GM23338 (cell line): ENCODE measurements at regions not wholly inside any gene's neighbourhood (a gene's known extent, or its start where the extent isn't known, plus 50 kb on each side); places are given as distances from the start of the nearest gene placed in this dataset.

Experiments used
- ATAC-seq: fragments of 200-7000 bp; cut with Tn5 transposase; 3 replicates; pipeline ENCODE4 v1.9.1; 2020
- DNase-seq: peaks from one replicate; pipeline ENCODE4 v3.0.0-alpha.2; 2015; ENCODE audit warnings: low spot score
- H2AFZ ChIP-seq: fragments of 200-600 bp; sonication (generic); 2 replicates; pipeline ENCODE4 v1.8.0; 2016; ENCODE audit warnings: antibody characterized with exemption, mild to moderate bottlenecking, moderate library complexity
- H3F3A ChIP-seq: fragments of 200-600 bp; sonication (generic); replicated peaks from 2 replicates; pipeline ENCODE4 v1.8.0; 2017; ENCODE audit warnings: antibody characterized with exemption, mixed run types, low read depth
- H3K27ac ChIP-seq: fragments of 200-600 bp; sonication (generic); 2 replicates; pipeline ENCODE4 v1.6.1; 2016; ENCODE audit warnings: low read depth
- H3K27me3 ChIP-seq: fragments of 200-600 bp; sonication (generic); 2 replicates; pipeline ENCODE4 v1.8.0; 2016; ENCODE audit warnings: mild to moderate bottlenecking, mixed run types, moderate library complexity; ENCODE audit not compliant: insufficient read depth
- H3K36me3 ChIP-seq: fragments of 200-600 bp; sonication (generic); 2 replicates; pipeline ENCODE4 v1.8.0; 2016; ENCODE audit warnings: mild to moderate bottlenecking; ENCODE audit not compliant: insufficient read depth
- H3K4me1 ChIP-seq: fragments of 200-600 bp; sonication (generic); 2 replicates; pipeline ENCODE4 v1.8.0; 2016; ENCODE audit warnings: mild to moderate bottlenecking, moderate library complexity; ENCODE audit not compliant: insufficient read depth
- H3K4me2 ChIP-seq: fragments of 200-600 bp; sonication (generic); 2 replicates; pipeline ENCODE4 v1.7.1; 2017; ENCODE audit warnings: mixed run types
- H3K4me3 ChIP-seq: fragments of 200-600 bp; sonication (generic); 2 replicates; pipeline ENCODE4 v1.6.1; 2016; ENCODE audit warnings: mixed run types
- H3K79me2 ChIP-seq: fragments of 200-600 bp; sonication (generic); replicated peaks from 2 replicates; pipeline ENCODE4 v1.8.0; 2017; ENCODE audit warnings: mild to moderate bottlenecking; ENCODE audit not compliant: insufficient read depth
- H3K9me2 ChIP-seq: fragments of 200-600 bp; sonication (generic); 2 replicates; pipeline ENCODE4 v1.8.0; 2017; ENCODE audit not compliant: insufficient read depth
- H4K20me1 ChIP-seq: fragments of 200-600 bp; sonication (generic); replicated peaks from 2 replicates; pipeline ENCODE4 v1.8.0; 2017; ENCODE audit warnings: mild to moderate bottlenecking; ENCODE audit not compliant: insufficient read depth
- H3K27ac Mint-ChIP-seq: 2 replicates; pipeline ENCODE4 v1.8.0; 2020; ENCODE audit warnings: inconsistent platforms, mild to moderate bottlenecking, moderate library complexity, mixed read lengths
- H3K27me3 Mint-ChIP-seq: 3 replicates; pipeline ENCODE4 v1.8.0; 2022; ENCODE audit warnings: low read depth, mild to moderate bottlenecking, moderate library complexity, mixed read lengths, inconsistent platforms; ENCODE audit not compliant: insufficient read depth, poor library complexity
- H3K36me3 Mint-ChIP-seq: 3 replicates; pipeline ENCODE4 v1.8.0; 2021; ENCODE audit warnings: low read depth, mild to moderate bottlenecking, inconsistent platforms, moderate library complexity, mixed read lengths
- H3K4me1 Mint-ChIP-seq: 3 replicates; pipeline ENCODE4 v1.8.0; 2020; ENCODE audit warnings: mild to moderate bottlenecking, inconsistent platforms, mixed read lengths
- H3K4me3 Mint-ChIP-seq: 3 replicates; pipeline ENCODE4 v1.8.0; 2021; ENCODE audit warnings: moderate library complexity, mild to moderate bottlenecking, inconsistent platforms, mixed read lengths
- H3K9me3 Mint-ChIP-seq: 3 replicates; pipeline ENCODE4 v1.8.0; 2020; ENCODE audit warnings: moderate library complexity, mild to moderate bottlenecking, inconsistent platforms, mixed read lengths
- EZH2 ChIP-seq: fragments of 200-600 bp; sonication (generic); IDR thresholded peaks from one replicate; pipeline ENCODE4 v1.8.0; 2017; ENCODE audit warnings: antibody characterized with exemption, mild to moderate bottlenecking, low read depth; ENCODE audit not compliant: unreplicated experiment
- EZH2phosphoT487 ChIP-seq: fragments of 200-600 bp; sonication (generic); IDR thresholded peaks from one replicate; pipeline ENCODE4 v1.8.1; 2018; ENCODE audit warnings: antibody characterized with exemption; ENCODE audit not compliant: unreplicated experiment
- JUNB ChIP-seq: IDR thresholded peaks from one replicate; pipeline ENCODE4 v1.6.1; 2016; ENCODE audit warnings: antibody characterized with exemption; ENCODE audit not compliant: unreplicated experiment
- NANOG ChIP-seq: IDR thresholded peaks from 2 replicates; pipeline ENCODE4 v1.6.1; 2016; ENCODE audit warnings: antibody characterized with exemption, borderline replicate concordance
- POLR2AphosphoS5 ChIP-seq: IDR thresholded peaks from 2 replicates; pipeline ENCODE4 v1.6.1; 2016; ENCODE audit warnings: antibody characterized with exemption, low read depth
- STAT1 ChIP-seq: IDR thresholded peaks from one replicate; pipeline ENCODE4 v1.6.1; 2016; ENCODE audit warnings: antibody characterized with exemption; ENCODE audit not compliant: unreplicated experiment
- ZNF114 ChIP-seq: fragments of 250-450 bp; sonication (Bioruptor Pico); IDR thresholded peaks from 2 replicates; pipeline ENCODE4 v1.5.0; 2020; ENCODE audit warnings: mild to moderate bottlenecking, moderate library complexity
- TF ChIP-seq, protein P1 (sequence below), 2 experiments: fragments of 200-600 bp in 1 of 2; sonication (generic) in 1 of 2; conservative IDR thresholded peaks; 2 replicates each; pipeline versions ENCODE4 v1.5.1 to v1.6.1; 2016 to 2017; ENCODE audit warnings: antibody characterized with exemption in 2 of 2, low read depth in 2 of 2, mild to moderate bottlenecking in 2 of 2, moderate library complexity in 1 of 2
- TF ChIP-seq, protein P2 (sequence below): IDR thresholded peaks from one replicate; pipeline ENCODE4 v1.6.1; 2018; ENCODE audit warnings: antibody characterized with exemption; ENCODE audit not compliant: unreplicated experiment
- TF ChIP-seq, protein P3 (sequence below): IDR thresholded peaks from 2 replicates; pipeline ENCODE4 v1.6.1; 2016; ENCODE audit warnings: antibody characterized with exemption

DNA sequence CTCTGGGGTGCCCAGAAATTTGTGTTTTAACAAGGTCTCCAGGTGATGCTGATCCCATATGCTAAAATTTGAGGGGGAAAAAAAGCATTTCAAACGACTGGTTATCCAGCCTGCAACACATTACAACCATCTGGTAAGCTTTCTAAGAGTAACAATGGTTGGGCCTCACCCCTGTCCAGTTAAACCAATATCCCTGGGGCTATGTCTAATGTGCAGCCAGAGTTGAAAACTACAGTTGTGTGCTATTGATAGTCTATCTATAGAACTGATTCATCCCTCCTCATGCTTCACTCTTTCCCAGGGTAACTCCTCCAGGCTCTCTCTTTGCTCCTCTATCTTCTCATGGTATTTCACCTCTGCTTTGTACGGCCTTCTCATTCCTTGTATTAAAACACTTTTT lies 458.3 kb downstream of the MMUT start:
- Histone ChIP-seq H3K79me2 (no peaks in the 10 kb centered on the region), H2AFZ (no peak overlapping the region)
- H3K4me3 Mint-ChIP-seq = no peak overlapping the region

DNA sequence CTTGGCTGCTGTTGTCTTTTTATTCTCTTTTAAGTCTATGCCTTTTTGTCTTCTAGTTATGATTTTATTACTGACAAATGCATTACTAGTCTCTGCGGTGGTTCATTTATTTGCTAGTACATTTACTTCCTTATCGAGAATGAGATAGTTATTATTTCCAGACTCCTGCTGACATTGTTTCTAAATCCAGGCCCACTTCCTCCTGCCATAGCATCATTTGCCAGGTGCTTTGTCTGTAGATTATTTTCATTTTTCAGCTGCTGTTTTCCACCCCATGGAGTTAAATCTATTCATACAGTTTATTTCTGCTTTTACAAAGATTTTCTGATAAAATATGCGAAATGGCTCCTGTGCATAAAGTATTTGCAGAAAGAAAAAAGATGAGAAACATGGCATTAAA lies 459.7 kb downstream of the MMUT start:
- TF ChIP-seq STAT1 (no peak), NANOG (no peak), ZNF114 (CRISPR knock-in tag) (no peak), EZH2 (no peak), POLR2AphosphoS5 (no peak)
- TF ChIP-seq, protein P1, sequence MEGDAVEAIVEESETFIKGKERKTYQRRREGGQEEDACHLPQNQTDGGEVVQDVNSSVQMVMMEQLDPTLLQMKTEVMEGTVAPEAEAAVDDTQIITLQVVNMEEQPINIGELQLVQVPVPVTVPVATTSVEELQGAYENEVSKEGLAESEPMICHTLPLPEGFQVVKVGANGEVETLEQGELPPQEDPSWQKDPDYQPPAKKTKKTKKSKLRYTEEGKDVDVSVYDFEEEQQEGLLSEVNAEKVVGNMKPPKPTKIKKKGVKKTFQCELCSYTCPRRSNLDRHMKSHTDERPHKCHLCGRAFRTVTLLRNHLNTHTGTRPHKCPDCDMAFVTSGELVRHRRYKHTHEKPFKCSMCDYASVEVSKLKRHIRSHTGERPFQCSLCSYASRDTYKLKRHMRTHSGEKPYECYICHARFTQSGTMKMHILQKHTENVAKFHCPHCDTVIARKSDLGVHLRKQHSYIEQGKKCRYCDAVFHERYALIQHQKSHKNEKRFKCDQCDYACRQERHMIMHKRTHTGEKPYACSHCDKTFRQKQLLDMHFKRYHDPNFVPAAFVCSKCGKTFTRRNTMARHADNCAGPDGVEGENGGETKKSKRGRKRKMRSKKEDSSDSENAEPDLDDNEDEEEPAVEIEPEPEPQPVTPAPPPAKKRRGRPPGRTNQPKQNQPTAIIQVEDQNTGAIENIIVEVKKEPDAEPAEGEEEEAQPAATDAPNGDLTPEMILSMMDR (conservative IDR thresholded peaks at IDR 0.05; ENCODE audit: low read depth in 2 of 2) = no peak
- TF ChIP-seq, protein P2, sequence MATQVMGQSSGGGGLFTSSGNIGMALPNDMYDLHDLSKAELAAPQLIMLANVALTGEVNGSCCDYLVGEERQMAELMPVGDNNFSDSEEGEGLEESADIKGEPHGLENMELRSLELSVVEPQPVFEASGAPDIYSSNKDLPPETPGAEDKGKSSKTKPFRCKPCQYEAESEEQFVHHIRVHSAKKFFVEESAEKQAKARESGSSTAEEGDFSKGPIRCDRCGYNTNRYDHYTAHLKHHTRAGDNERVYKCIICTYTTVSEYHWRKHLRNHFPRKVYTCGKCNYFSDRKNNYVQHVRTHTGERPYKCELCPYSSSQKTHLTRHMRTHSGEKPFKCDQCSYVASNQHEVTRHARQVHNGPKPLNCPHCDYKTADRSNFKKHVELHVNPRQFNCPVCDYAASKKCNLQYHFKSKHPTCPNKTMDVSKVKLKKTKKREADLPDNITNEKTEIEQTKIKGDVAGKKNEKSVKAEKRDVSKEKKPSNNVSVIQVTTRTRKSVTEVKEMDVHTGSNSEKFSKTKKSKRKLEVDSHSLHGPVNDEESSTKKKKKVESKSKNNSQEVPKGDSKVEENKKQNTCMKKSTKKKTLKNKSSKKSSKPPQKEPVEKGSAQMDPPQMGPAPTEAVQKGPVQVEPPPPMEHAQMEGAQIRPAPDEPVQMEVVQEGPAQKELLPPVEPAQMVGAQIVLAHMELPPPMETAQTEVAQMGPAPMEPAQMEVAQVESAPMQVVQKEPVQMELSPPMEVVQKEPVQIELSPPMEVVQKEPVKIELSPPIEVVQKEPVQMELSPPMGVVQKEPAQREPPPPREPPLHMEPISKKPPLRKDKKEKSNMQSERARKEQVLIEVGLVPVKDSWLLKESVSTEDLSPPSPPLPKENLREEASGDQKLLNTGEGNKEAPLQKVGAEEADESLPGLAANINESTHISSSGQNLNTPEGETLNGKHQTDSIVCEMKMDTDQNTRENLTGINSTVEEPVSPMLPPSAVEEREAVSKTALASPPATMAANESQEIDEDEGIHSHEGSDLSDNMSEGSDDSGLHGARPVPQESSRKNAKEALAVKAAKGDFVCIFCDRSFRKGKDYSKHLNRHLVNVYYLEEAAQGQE = no peak
- TF ChIP-seq, protein P3, sequence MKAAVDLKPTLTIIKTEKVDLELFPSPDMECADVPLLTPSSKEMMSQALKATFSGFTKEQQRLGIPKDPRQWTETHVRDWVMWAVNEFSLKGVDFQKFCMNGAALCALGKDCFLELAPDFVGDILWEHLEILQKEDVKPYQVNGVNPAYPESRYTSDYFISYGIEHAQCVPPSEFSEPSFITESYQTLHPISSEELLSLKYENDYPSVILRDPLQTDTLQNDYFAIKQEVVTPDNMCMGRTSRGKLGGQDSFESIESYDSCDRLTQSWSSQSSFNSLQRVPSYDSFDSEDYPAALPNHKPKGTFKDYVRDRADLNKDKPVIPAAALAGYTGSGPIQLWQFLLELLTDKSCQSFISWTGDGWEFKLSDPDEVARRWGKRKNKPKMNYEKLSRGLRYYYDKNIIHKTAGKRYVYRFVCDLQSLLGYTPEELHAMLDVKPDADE = no peak
- Histone ChIP-seq H3K79me2 (no peaks in the 10 kb centered on the region), H3K9me2 (no peaks in the 10 kb centered on the region), H3K27ac (no peak overlapping the region), H3F3A (no peaks in the 10 kb centered on the region), H3K4me2 (no peak overlapping the region), H3K27me3 (no peaks in the 10 kb centered on the region), H3K4me3 (no peak overlapping the region), H3K4me1 (peaks cover 5% of the 10 kb centered on the region; the same call in 1 of the 2 replicates), H4K20me1 (no peaks in the 10 kb centered on the region), H2AFZ (no peak overlapping the region), H3K36me3 (no peaks in the 10 kb centered on the region)
- H3K36me3 Mint-ChIP-seq = no peaks in the 10 kb centered on the region
- H3K9me3 Mint-ChIP-seq = no peaks in the 10 kb centered on the region
- H3K4me3 Mint-ChIP-seq = no peak overlapping the region
- no peaks in the 10 kb centered on the region for H3K4me1 Mint-ChIP-seq
- H3K27ac Mint-ChIP-seq = no peak overlapping the region
- DNase-seq (no peak), ATAC-seq (no peak)
- H3K27me3 Mint-ChIP-seq = no peaks in the 10 kb centered on the region

More for the DNA sequence above, 458.3 kb downstream of the MMUT start:
- Histone ChIP-seq H3K4me1 (peaks cover 5% of the 10 kb centered on the region; the same call in 1 of the 2 replicates), H3F3A (no peaks in the 10 kb centered on the region), H3K27me3 (no peaks in the 10 kb centered on the region), H3K9me2 (no peaks in the 10 kb centered on the region), H3K27ac (no peak overlapping the region), H3K4me3 (no peak overlapping the region), H3K4me2 (no peak overlapping the region), H4K20me1 (no peaks in the 10 kb centered on the region), H3K36me3 (no peaks in the 10 kb centered on the region)
- DNase-seq (no peak), ATAC-seq (no peak)
- H3K27me3 Mint-ChIP-seq = no peaks in the 10 kb centered on the region
- no peaks in the 10 kb centered on the region for H3K4me1 Mint-ChIP-seq
- H3K27ac Mint-ChIP-seq = no peak overlapping the region
- TF ChIP-seq EZH2phosphoT487 = no peak
- TF ChIP-seq JUNB = no peak
- H3K36me3 Mint-ChIP-seq = no peaks in the 10 kb centered on the region
- H3K9me3 Mint-ChIP-seq = peaks cover 3% of the 10 kb centered on the region; the same call in 2 of the 3 replicates
